IPS-18c (cell line): ENCODE measurements at regions not wholly inside any gene's neighbourhood (a gene's known extent, or its start where the extent isn't known, plus 50 kb on each side); places are given as distances from the start of the nearest gene placed in this dataset.

Experiments used
- H3K4me3 ChIP-seq: 2 replicates; pipeline ENCODE4 v1.7.0; 2013; ENCODE audit warnings: low read depth, mild to moderate bottlenecking, low read length, moderate library complexity; ENCODE audit not compliant: insufficient read depth
- H3K9me3 ChIP-seq: one replicate; pipeline ENCODE4 v1.6.1; 2013; ENCODE audit warnings: mild to moderate bottlenecking, low read length, moderate library complexity; ENCODE audit not compliant: control insufficient read depth, insufficient read depth

DNA sequence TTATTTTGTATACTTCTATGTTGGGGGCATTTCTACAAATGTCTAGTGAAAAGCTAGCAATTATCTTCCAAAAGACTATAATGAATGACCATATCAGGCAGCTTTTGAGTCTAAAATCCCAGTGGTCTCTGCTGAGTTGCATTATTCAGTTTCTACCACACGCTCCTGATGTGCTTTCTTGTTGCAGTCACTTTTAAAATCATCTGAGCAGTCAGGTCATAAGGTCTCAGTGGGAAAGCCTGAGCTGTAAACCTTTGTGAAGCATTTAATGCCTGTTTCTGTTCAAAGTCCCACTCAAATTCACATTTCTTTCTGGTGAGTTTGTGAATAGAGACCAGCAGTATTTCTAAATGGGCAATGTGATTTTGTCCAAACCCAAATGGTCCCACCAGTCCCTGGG, 1681.5 kb downstream of the HACE1 start:
- Histone ChIP-seq H3K4me3 (no peak overlapping the region), H3K9me3 (no peaks in the 10 kb centered on the region)

DNA sequence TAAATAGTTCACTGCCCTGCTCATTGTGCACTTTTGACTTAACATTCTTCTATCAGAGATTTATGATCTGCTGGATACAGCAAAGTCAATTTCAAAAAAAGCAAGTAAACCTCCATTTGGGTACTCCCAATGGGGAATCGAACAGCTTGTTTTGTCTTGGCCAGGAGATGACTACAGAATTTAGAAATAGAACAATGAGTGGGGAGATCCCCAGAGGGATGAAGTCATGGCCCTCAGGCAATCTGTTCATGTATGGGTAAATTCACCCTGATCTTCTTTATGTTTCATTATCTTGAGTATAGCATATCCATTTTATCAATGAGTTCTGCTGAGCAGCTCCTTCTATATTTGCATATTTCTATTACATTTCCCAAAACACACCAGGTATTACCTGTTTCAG, 1681.9 kb downstream of the HACE1 start:
- no peak overlapping the region for H3K4me3 ChIP-seq

GRCh38 chr6:103175056-103175455, 1684.7 kb downstream of the HACE1 start:
- no peaks in the 10 kb centered on the region for H3K9me3 ChIP-seq
- H3K4me3 ChIP-seq: no peak overlapping the region

More for the DNA sequence above, 1681.9 kb downstream of the HACE1 start:
- H3K9me3 ChIP-seq: no peaks in the 10 kb centered on the region

GRCh38 chr6:103167345-103168071, 1692.2 kb downstream of the HACE1 start:
- H3K4me3 ChIP-seq: no peak overlapping the region
- H3K9me3 ChIP-seq: no peaks in the 10 kb centered on the region

DNA sequence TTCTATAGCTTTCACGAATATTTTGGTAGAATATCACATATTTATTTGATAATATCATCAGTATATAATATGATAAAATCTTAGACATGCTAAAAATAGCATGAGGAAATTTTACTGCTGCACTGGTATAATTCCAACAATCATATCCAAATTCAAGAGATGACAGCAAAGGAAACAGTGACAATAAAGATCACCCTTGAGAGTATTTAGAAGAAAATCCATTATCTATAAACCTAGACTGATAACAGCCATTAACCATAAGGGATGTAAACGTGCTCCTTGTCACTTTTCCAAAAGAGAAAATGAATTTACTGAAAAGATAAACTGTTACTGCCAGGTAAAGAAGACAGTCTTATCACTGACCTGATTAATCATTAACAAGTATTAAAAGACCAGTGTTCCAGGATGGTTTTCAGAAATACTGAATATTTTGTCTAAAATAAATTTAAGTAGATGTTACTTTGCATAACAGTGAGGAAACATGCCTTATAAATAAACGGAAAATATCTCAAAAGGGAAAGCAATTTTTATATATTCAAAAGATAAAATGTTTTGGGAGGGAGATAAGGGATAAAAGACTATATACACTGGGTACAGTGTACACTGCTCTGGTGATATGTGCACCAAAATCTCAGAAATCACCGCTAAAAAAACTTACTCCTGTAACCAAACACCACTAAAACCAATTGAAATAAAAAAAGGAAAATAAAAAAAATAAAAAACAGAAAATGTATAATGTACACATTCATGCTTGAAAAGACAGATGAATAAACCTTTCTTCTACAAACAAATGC, 1704.7 kb downstream of the HACE1 start:
- Histone ChIP-seq H3K4me3 (no peak overlapping the region), H3K9me3 (no peaks in the 10 kb centered on the region)

- H3K9me3 ChIP-seq: no peaks in the 10 kb centered on the region
Measured at GRCh38 chr6:103153016-103153415, 1706.7 kb downstream of the HACE1 start.

DNA sequence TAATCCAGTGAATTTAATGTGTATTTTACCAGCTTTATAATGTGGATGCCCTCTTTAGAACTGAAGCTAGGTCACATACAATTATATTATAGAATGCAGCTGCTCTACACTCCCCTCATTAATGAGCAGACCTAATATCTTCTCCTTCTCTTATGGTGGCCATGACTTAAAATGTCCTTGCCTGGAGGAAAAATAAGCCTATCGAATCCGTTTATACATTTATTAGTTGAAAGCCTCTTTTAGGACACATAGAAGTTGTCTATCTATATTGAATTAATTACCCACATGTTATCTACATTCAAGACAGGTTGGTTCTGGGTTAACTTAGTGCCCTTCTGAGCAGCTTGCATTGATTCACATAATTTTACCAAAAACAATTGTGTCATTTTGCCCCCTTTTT, 1716.8 kb downstream of the HACE1 start:
- H3K4me3 ChIP-seq: no peak overlapping the region
- H3K9me3 ChIP-seq: no peaks in the 10 kb centered on the region

More at GRCh38 chr6:103153016-103153415, 1706.7 kb downstream of the HACE1 start:
- H3K4me3 ChIP-seq: no peak overlapping the region

DNA sequence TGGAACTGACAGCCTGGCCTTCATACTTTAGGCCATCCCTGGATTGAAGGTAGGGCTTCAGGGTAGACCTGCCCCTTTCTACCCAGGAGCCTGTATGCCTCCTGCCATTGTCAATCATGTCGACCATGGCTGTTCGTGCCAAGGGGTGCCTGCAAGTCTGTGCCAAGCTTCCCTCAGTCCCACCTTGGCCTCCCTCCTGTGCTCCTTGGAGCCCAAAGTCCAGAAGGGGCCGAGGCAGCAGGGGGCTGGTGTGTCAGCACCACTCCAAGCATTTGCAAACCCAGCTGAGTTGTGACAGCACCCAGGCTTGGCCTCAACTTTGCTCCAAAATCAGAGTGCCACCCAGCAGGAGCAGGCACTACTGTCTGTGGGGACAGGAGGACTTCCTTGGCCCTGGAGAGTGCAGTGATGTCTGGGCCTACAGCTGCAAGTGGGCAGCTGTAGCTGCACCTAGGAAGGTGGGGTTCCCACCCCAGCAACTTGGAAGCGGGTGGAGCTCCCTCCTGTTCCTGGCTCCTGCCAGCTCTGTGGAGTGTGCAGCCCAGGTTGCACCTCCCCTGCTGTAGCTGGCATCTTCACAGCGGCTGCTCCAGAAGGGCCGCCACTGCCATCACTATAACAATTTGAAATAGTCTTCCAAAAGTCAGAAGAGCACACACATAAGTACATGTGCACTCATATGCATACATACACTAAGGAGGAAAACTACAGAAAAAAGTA, 1719.3 kb downstream of the HACE1 start:
- H3K4me3 ChIP-seq: no peak overlapping the region
- H3K9me3 ChIP-seq: no peaks in the 10 kb centered on the region

DNA sequence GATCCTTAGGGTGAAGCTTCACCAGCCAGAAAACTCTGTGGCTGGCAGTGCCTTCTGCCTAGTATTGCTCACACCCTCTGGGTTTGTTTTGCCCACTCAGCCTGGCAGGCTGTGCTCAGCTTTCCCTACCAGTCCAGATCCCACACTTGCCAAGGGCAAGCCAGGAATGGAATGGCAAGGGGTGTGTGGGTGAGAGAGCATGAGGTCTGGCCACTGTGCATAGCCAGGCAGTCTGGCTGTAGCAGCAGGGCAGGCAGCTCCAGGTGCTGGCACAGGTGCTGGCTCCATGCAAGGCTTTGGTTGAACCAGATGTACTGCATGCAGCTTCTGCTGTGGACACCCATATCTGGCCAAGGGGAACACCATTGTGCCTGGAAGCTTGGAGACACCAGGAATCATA, 1720.3 kb downstream of the HACE1 start:
- Histone ChIP-seq H3K4me3 (no peak overlapping the region), H3K9me3 (no peaks in the 10 kb centered on the region)

GRCh38 chr6:103124471-103124870, 1731.0 kb downstream of the GRIK2 start:
- H3K4me3 ChIP-seq: no peak overlapping the region
- no peaks in the 10 kb centered on the region for H3K9me3 ChIP-seq

GRCh38 chr6:103122766-103123601, 1729.5 kb downstream of the GRIK2 start:
- Histone ChIP-seq H3K9me3 (no peaks in the 10 kb centered on the region), H3K4me3 (no peak overlapping the region)

GRCh38 chr6:103119056-103119455, 1725.5 kb downstream of the GRIK2 start:
- Histone ChIP-seq H3K4me3 (no peak overlapping the region), H3K9me3 (no peaks in the 10 kb centered on the region)

DNA sequence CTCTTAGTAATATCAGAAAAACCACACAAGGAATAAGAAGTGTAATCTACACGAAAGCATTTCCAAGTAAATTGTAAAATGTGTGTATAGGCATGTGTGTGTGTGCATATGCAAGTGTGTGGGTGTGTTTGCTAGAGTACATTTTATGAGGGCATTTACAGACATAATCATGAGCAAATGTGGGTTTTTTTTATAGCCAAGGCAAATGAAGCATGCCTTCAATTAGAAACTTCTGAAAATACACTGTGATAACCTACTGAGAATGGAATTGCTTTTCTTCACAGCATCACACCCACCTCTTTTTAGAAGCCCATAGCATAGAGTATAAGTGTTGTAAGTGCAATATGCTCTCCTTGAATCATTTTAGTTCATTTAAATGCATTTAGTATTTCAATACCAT, 1721.1 kb downstream of the GRIK2 start:
- Histone ChIP-seq H3K4me3 (no peak overlapping the region), H3K9me3 (no peaks in the 10 kb centered on the region)

GRCh38 chr6:103113416-103113815, 1719.9 kb downstream of the GRIK2 start:
- H3K4me3 ChIP-seq: no peak overlapping the region
- H3K9me3 ChIP-seq: no peaks in the 10 kb centered on the region

GRCh38 chr6:103107985-103108384, 1714.5 kb downstream of the GRIK2 start:
- H3K4me3 ChIP-seq: no peak overlapping the region
- H3K9me3 ChIP-seq: no peaks in the 10 kb centered on the region

DNA sequence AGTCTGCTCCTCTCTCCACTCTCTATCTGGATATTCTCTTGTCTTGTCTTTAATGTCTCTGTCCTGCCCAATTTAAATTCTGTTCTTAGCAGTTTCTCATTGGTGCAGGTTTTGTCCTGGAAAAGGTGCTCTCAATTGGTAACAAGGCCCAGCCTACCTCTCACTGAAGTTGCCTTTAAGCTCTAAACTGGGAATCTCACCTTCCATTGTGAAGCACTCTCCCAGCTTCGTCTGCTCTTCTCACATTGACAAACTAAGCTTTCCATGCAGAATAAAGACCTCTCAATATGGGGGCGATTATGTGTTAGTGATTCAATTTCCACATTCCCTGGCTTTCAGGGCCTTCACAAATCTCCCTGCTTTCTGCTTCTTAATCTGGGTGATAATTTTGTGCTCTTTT, 1712.2 kb downstream of the GRIK2 start:
- no peak overlapping the region for H3K4me3 ChIP-seq
- no peaks in the 10 kb centered on the region for H3K9me3 ChIP-seq

DNA sequence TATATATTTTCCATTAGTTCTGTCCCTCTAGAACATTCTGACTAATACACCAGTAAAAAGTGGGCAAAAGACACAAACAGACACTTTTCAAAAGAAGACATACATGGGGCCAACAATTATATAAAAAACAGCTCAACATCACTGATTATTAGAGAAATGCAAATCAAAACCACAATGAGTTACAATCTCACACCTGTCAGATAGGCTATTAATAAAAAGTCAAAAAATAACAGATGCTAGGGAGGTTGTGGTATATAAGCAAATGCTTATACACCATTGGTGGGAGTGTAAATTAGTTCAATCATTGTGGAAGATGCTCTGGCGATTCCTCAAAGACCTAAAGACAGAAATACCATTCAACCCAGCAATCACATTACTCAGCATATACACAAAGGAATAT, 1707.8 kb downstream of the GRIK2 start:
- no peaks in the 10 kb centered on the region for H3K9me3 ChIP-seq
- no peak overlapping the region for H3K4me3 ChIP-seq
